ENCODE measurements at regions not wholly inside any gene's neighbourhood (a gene's known extent, or its start where the extent isn't known, plus 50 kb on each side); places are given as distances from the start of the nearest gene placed in this dataset.

DNA sequence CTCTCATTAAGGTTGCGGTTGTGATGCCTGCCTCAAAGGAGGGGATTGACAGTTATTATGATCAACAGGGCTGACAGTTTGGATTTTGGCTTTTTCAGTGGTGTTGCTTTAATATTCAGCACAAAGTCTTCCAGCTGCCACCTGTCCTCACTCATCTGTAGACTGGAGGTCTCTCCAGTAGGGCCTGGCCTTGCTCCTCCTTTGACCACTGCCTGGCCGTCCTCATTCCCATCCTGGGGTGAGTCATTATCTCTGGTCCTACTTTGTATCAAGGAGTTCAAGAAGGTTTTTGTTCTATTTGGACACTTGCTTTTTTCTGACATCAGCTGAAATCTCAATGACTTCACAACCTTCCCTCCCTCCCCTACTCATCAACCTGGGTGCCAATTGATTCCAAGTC is 95.1 kb upstream of the ZPLD1 start (continued):
- TF ChIP-seq, protein P1, sequence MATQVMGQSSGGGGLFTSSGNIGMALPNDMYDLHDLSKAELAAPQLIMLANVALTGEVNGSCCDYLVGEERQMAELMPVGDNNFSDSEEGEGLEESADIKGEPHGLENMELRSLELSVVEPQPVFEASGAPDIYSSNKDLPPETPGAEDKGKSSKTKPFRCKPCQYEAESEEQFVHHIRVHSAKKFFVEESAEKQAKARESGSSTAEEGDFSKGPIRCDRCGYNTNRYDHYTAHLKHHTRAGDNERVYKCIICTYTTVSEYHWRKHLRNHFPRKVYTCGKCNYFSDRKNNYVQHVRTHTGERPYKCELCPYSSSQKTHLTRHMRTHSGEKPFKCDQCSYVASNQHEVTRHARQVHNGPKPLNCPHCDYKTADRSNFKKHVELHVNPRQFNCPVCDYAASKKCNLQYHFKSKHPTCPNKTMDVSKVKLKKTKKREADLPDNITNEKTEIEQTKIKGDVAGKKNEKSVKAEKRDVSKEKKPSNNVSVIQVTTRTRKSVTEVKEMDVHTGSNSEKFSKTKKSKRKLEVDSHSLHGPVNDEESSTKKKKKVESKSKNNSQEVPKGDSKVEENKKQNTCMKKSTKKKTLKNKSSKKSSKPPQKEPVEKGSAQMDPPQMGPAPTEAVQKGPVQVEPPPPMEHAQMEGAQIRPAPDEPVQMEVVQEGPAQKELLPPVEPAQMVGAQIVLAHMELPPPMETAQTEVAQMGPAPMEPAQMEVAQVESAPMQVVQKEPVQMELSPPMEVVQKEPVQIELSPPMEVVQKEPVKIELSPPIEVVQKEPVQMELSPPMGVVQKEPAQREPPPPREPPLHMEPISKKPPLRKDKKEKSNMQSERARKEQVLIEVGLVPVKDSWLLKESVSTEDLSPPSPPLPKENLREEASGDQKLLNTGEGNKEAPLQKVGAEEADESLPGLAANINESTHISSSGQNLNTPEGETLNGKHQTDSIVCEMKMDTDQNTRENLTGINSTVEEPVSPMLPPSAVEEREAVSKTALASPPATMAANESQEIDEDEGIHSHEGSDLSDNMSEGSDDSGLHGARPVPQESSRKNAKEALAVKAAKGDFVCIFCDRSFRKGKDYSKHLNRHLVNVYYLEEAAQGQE (IDR thresholded peaks at IDR 0.05; ENCODE audit: borderline replicate concordance in 1 of 2, low read depth in 1 of 2, low read length in 2 of 2), result no peak
- TF ChIP-seq THYN1 (CRISPR knock-in tag; IDR thresholded peaks at IDR 0.05; ENCODE audit: borderline replicate concordance, low read depth), result no peak

DNA sequence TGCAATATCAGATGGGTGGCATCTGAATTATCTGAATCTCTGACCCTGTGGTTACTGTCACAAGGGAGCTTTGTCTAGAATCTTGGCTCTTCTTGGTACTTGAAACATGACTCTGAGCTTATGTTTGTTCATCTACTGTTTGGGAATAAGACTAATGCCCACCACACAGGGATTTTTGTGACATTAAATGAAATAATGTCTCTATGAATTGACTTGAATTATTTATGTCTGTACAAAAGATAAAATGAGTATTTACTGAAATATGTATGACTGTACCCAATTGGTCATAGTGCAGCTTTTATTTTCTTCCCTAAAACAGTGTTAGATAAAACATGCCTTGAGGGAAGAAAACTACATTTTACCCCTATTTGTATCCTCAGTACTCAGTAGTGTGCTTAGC is 87.9 kb upstream of the ZPLD1 start:
- no peak for ATAC-seq
- no TSS peak for BruUV-seq (replicated peaks)
- Histone ChIP-seq H3K9ac (ENCODE audit: insufficient read depth, low read depth, low read length) (no peak overlapping the region), H3K79me2 (ENCODE audit: insufficient read depth, low read length) (no peaks in the 10 kb centered on the region), H3K4me2 (ENCODE audit: low read depth, low read length) (no peak overlapping the region), H3K4me3 (replicated peaks in 1 of 3; ENCODE audit: insufficient read depth in 1 of 3, low read depth in 2 of 3, low read length in 3 of 3) (no peak overlapping the region), H3K27ac (ENCODE audit: extremely low read length, insufficient read depth, low read length) (no peak overlapping the region), H4K20me1 (ENCODE audit: insufficient read depth, low read length) (no peaks in the 10 kb centered on the region), H3K27me3 (ENCODE audit: control insufficient read depth in 1 of 2, insufficient read depth in 2 of 2, low read length in 2 of 2) (no peaks in the 10 kb centered on the region), H2AFZ (ENCODE audit: low read length) (no peak overlapping the region), H3K4me1 (ENCODE audit: insufficient read depth, low read length) (no peaks in the 10 kb centered on the region), H3K9me3 (ENCODE audit: low read length) (no peaks in the 10 kb centered on the region), H3K36me3 (replicated peaks in 1 of 2; ENCODE audit: control insufficient read depth in 1 of 2, insufficient read depth in 2 of 2, low read length in 2 of 2) (no peaks in the 10 kb centered on the region)
- intact Hi-C loops (cut with micrococcal nuclease; ENCODE audit: unreplicated experiment), result no loop called here
- ChIA-PET POLR2A (no interaction called here), CTCF (ENCODE audit: low intra/inter-chr PET ratio, low total read pairs) (no interaction called here)
- no peak for DNase-seq (ENCODE audit: low spot score)
- in situ Hi-C loops (cut with HindIII; ENCODE audit: extremely low pct_ligation_motif_present, low pct_unique_long_range_greater_than_20kb), result no loop called here
- no peak for FAIRE-seq
- TF ChIP-seq RELA (CRISPR knock-in tag; IDR thresholded peaks at IDR 0.05) (no peak), DR1 (CRISPR knock-in tag; IDR thresholded peaks at IDR 0.05) (no peak), NR2C2 (CRISPR knock-in tag; IDR thresholded peaks at IDR 0.05; ENCODE audit: borderline replicate concordance) (no peak), EED (CRISPR knock-in tag; IDR thresholded peaks at IDR 0.05) (no peak), RXRB (CRISPR knock-in tag; IDR thresholded peaks at IDR 0.05; ENCODE audit: borderline replicate concordance) (no peak), NCOR1 (IDR thresholded peaks at IDR 0.05; ENCODE audit: borderline replicate concordance, low read length) (no peak), ZMYM2 (CRISPR knock-in tag; IDR thresholded peaks at IDR 0.05) (no peak), ZNF136 (CRISPR knock-in tag; IDR thresholded peaks at IDR 0.05; ENCODE audit: low read depth) (no peak), SKI (IDR thresholded peaks at IDR 0.05; ENCODE audit: partially characterized antibody) (no peak), MTF2 (CRISPR knock-in tag; IDR thresholded peaks at IDR 0.05; ENCODE audit: borderline replicate concordance) (no peak), YY1 (IDR thresholded peaks at IDR 0.05; ENCODE audit: insufficient read depth, insufficient replicate concordance, low read depth, low read length) (no peak)
- TF ChIP-seq, protein P2, sequence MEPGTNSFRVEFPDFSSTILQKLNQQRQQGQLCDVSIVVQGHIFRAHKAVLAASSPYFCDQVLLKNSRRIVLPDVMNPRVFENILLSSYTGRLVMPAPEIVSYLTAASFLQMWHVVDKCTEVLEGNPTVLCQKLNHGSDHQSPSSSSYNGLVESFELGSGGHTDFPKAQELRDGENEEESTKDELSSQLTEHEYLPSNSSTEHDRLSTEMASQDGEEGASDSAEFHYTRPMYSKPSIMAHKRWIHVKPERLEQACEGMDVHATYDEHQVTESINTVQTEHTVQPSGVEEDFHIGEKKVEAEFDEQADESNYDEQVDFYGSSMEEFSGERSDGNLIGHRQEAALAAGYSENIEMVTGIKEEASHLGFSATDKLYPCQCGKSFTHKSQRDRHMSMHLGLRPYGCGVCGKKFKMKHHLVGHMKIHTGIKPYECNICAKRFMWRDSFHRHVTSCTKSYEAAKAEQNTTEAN (CRISPR knock-in tag; conservative IDR thresholded peaks at IDR 0.05), result no peak
- TF ChIP-seq, protein P3, sequence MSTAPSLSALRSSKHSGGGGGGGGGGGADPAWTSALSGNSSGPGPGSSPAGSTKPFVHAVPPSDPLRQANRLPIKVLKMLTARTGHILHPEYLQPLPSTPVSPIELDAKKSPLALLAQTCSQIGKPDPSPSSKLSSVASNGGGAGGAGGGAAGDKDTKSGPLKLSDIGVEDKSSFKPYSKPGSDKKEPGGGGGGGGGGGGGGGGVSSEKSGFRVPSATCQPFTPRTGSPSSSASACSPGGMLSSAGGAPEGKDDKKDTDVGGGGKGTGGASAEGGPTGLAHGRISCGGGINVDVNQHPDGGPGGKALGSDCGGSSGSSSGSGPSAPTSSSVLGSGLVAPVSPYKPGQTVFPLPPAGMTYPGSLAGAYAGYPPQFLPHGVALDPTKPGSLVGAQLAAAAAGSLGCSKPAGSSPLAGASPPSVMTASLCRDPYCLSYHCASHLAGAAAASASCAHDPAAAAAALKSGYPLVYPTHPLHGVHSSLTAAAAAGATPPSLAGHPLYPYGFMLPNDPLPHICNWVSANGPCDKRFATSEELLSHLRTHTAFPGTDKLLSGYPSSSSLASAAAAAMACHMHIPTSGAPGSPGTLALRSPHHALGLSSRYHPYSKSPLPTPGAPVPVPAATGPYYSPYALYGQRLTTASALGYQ (CRISPR knock-in tag; IDR thresholded peaks at IDR 0.05), result no peak
- TF ChIP-seq, protein P4, sequence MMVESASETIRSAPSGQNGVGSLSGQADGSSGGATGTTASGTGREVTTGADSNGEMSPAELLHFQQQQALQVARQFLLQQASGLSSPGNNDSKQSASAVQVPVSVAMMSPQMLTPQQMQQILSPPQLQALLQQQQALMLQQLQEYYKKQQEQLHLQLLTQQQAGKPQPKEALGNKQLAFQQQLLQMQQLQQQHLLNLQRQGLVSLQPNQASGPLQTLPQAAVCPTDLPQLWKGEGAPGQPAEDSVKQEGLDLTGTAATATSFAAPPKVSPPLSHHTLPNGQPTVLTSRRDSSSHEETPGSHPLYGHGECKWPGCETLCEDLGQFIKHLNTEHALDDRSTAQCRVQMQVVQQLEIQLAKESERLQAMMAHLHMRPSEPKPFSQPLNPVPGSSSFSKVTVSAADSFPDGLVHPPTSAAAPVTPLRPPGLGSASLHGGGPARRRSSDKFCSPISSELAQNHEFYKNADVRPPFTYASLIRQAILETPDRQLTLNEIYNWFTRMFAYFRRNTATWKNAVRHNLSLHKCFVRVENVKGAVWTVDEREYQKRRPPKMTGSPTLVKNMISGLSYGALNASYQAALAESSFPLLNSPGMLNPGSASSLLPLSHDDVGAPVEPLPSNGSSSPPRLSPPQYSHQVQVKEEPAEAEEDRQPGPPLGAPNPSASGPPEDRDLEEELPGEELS (CRISPR knock-in tag; IDR thresholded peaks at IDR 0.05), result no peak
